Mesothelial cell of epicardium (in vitro differentiated cells): ENCODE measurements at regions not wholly inside any gene's neighbourhood (a gene's known extent, or its start where the extent isn't known, plus 50 kb on each side); places are given as distances from the start of the nearest gene placed in this dataset.

ENCODE experiments used
- DNase-seq, 2 experiments: peaks; one replicate each; pipeline ENCODE4 v3.0.0; 2021; ENCODE audit warnings: low spot score in 2 of 2; ENCODE audit not compliant: unreplicated experiment in 2 of 2
- H3K27ac Mint-ChIP-seq: 2 replicates; pipeline ENCODE4 v1.8.0; 2021; ENCODE audit warnings: mixed read lengths
- H3K27me3 Mint-ChIP-seq: 2 replicates; pipeline ENCODE4 v1.8.0; 2021; ENCODE audit warnings: low read depth, mixed read lengths
- H3K36me3 Mint-ChIP-seq: 2 replicates; pipeline ENCODE4 v1.8.0; 2021; ENCODE audit warnings: mixed read lengths
- H3K4me1 Mint-ChIP-seq: 2 replicates; pipeline ENCODE4 v1.8.0; 2021; ENCODE audit warnings: mixed read lengths
- H3K4me3 Mint-ChIP-seq: 2 replicates; pipeline ENCODE4 v1.8.0; 2021; ENCODE audit warnings: mild to moderate bottlenecking, moderate library complexity, mixed read lengths
- H3K9me3 Mint-ChIP-seq: 2 replicates; pipeline ENCODE4 v1.8.0; 2021; ENCODE audit warnings: mixed read lengths
- TF ChIP-seq, protein P1 (sequence below): fragments of 200-600 bp; sonication (generic); IDR thresholded peaks from one replicate; pipeline ENCODE4 v1.5.0; 2021; ENCODE audit warnings: antibody characterized with exemption; ENCODE audit not compliant: unreplicated experiment

DNA sequence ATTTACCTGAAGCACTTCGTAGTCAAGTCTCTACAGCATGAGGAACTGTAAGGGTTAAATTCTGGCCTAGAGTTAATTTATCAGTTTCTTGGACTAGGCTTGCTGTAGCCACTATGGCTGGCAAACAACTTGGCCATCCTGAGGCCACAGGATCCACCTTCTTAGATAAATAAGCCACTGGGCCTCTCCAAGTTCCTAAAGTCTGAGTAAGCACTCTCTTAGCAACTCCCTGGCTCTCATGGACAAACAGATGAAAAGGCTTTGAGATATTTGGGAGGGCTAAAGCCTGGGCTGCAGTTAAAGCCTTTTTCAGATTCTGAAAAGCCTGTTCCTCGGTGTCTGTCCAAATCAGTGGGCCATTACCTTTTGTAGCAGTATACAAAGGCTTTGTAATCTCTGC lies 675.0 kb downstream of the TMEM121 start:
- Mint-ChIP-seq H3K4me3 (no peak overlapping the region), H3K36me3 (peaks cover 3% of the 10 kb centered on the region)

DNA sequence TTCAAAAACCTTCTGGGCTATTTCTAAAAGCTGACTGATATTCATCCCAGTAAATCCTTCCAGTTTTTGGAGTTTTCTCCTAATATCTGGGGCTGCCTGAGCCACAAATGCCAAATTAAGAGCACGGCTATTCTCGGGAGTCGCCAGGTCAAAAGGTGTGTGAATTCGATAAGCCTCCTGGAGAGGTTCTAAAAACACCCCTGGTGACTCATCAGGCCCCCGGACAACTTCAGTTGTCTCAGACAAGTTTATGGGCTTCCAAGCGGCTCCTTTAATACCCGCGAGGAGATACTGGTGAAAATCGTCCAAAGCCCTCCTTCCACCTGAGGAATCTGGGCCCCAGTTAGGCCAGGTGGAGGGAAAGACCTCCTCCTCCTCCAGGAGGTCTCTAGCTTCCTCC lies 677.1 kb downstream of the TMEM121 start:
- TF ChIP-seq, protein P1, sequence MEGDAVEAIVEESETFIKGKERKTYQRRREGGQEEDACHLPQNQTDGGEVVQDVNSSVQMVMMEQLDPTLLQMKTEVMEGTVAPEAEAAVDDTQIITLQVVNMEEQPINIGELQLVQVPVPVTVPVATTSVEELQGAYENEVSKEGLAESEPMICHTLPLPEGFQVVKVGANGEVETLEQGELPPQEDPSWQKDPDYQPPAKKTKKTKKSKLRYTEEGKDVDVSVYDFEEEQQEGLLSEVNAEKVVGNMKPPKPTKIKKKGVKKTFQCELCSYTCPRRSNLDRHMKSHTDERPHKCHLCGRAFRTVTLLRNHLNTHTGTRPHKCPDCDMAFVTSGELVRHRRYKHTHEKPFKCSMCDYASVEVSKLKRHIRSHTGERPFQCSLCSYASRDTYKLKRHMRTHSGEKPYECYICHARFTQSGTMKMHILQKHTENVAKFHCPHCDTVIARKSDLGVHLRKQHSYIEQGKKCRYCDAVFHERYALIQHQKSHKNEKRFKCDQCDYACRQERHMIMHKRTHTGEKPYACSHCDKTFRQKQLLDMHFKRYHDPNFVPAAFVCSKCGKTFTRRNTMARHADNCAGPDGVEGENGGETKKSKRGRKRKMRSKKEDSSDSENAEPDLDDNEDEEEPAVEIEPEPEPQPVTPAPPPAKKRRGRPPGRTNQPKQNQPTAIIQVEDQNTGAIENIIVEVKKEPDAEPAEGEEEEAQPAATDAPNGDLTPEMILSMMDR: no peak
- Mint-ChIP-seq H3K4me3 (no peak overlapping the region), H3K36me3 (peaks cover 3% of the 10 kb centered on the region), H3K27me3 (no peaks in the 10 kb centered on the region), H3K27ac (no peak overlapping the region), H3K4me1 (no peaks in the 10 kb centered on the region), H3K9me3 (peaks cover 77% of the 10 kb centered on the region)
- DNase-seq: no peak

More for the DNA sequence above, 675.0 kb downstream of the TMEM121 start:
- H3K4me1 Mint-ChIP-seq: no peaks in the 10 kb centered on the region
- no peak for DNase-seq
- H3K27ac Mint-ChIP-seq: no peak overlapping the region
- H3K9me3 Mint-ChIP-seq: peaks cover 79% of the 10 kb centered on the region
- TF ChIP-seq, protein P1: no peak
- no peaks in the 10 kb centered on the region for H3K27me3 Mint-ChIP-seq

DNA sequence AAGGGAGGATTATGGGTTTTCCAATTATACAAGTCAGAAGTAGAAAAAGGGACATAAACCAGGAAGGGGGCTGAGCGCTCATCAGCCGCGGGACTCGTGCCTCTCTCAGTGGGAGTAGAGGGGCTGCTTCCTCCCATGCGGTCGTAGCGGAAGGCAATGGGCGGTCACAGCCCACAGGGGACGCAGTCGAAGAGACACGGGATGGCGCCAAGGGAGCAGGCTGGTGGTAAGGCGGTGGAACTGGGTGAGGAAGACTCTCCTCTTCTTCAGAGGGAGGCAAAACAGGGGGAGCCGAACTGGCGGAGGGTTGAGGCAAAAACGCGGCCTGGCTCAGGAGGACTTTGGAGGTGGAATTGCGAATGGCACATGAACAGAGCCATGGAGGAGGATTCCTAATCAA lies 677.7 kb downstream of the TMEM121 start:
- no peak for DNase-seq
- Mint-ChIP-seq H3K36me3 (peaks cover 3% of the 10 kb centered on the region), H3K4me1 (no peaks in the 10 kb centered on the region), H3K27me3 (no peaks in the 10 kb centered on the region), H3K4me3 (no peak overlapping the region), H3K27ac (no peak overlapping the region), H3K9me3 (peaks cover 77% of the 10 kb centered on the region)
- TF ChIP-seq, protein P1: no peak

- TF ChIP-seq, protein P1: no peak
- Mint-ChIP-seq H3K9me3 (peaks cover 74% of the 10 kb centered on the region), H3K4me1 (no peaks in the 10 kb centered on the region), H3K36me3 (peaks cover 7% of the 10 kb centered on the region), H3K27ac (no peak overlapping the region), H3K27me3 (no peaks in the 10 kb centered on the region), H3K4me3 (no peak overlapping the region)
- DNase-seq: no peak
These were observed 680.9 kb downstream of the TMEM121 start for GRCh38 chr14:106207316-106207715.

- H3K4me3 Mint-ChIP-seq: no peak overlapping the region
- TF ChIP-seq, protein P1: no peak
- H3K27me3 Mint-ChIP-seq: no peaks in the 10 kb centered on the region
- H3K36me3 Mint-ChIP-seq: peaks cover 7% of the 10 kb centered on the region
- H3K27ac Mint-ChIP-seq: no peak overlapping the region
- H3K4me1 Mint-ChIP-seq: no peaks in the 10 kb centered on the region
- DNase-seq: no peak
- H3K9me3 Mint-ChIP-seq: peaks cover 76% of the 10 kb centered on the region
These were observed 682.4 kb downstream of the TMEM121 start for GRCh38 chr14:106208794-106209193.

DNA sequence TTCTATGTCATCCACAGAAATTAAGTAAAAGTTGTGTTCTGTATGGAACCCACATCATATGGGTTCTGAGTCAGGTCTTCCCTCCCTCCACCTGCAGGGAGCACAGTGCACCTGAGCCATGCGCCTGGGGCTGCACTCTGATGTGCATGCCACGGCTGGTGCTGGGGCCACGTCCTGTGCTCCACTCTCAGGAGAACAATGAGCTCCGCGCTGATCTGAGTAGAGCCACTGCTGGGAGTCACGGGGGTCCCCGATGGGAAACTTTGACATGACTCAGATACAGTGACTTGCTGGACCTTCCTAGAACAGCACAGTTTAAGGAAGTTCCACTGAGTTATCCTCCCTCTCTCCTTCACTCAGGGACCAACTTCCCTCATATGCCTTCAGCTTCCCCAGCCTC lies 683.4 kb downstream of the TMEM121 start:
- Mint-ChIP-seq H3K9me3 (peaks cover 77% of the 10 kb centered on the region), H3K4me3 (no peak overlapping the region), H3K27ac (no peak overlapping the region), H3K36me3 (peaks cover 7% of the 10 kb centered on the region), H3K27me3 (no peaks in the 10 kb centered on the region), H3K4me1 (no peaks in the 10 kb centered on the region)
- TF ChIP-seq, protein P1: no peak
- no peak for DNase-seq
